ENCODE measurements at regions not wholly inside any gene's neighbourhood (a gene's known extent, or its start where the extent isn't known, plus 50 kb on each side); places are given as distances from the start of the nearest gene placed in this dataset.
"Not testable (repeated sequence)": the region's sequence is repeated elsewhere in the genome, so short reads cannot be mapped to it uniquely, and the experiment has no call there.

DNA sequence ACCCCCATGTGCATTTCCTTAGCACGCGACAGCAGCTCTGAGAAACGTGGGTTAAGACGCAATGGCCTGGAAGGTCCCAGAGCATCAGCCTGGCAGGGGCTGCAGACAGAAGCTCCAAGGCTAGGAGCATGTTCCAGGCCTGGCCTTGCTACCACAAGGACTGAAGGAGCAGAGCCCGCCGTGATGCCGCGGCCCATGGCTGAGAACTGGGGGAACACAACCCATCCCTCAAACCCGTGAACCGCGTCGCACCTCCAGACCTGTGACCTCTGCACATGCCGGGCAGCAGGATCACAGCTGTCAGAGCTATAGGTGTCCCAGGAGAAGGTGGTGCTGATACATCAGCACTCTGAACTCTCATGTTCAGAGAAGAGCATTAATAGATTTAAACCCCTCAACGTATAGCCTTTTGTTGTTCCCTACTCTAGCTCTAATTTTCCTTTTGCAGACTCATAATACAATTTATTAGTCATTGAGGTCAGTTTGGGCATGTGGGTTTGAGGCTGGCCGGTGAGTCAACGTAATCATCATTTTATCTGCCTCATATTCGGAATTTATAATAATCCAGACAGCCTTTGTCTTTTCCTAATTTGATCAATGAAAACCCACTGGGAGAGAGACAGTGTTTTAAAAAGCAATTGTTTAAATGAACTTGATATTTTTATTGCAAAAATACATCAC is 222.5 kb upstream of the TCERG1L start:
- no peak for ATAC-seq

DNA sequence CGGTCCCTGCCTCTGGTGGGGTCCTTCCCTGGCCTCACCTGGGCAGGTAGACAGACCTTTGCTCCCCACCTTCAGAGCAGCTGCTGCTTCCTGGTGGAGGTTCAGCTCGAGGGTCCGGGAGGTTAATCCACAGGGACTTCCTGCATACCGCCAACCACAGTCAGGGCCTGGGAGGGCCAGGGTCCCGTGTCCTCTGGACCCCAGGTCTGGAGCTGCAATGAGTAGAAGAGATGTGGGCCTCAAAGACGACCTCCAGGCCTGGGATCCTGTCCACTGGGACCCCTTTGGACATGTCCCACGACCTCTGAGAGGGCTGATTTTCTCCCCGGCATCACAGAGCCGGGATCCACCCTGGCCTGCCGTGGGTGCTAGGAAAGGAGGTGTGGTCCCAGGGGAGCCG is 223.3 kb upstream of the TCERG1L start:
- no peak for ATAC-seq

DNA sequence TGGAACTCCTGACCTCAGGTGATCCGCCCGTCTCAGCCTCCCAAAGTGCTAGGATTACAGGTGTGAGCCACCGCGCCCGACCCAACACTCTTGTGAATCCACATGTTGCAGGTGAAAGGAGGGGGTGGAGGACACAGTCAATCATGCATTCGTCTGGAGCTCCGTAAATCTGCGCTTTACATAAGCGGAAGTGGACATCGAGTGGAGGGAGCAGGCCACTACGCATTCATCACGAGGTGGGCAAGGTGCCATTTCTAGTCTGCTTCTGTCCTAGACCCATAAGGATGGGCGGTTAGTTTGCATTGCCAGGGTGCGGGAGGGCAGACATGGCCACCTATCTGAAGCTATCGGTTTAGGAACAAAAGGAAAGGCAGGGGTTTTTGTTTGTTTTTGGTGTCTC is 225.2 kb upstream of the TCERG1L start:
- ATAC-seq, result no peak

DNA sequence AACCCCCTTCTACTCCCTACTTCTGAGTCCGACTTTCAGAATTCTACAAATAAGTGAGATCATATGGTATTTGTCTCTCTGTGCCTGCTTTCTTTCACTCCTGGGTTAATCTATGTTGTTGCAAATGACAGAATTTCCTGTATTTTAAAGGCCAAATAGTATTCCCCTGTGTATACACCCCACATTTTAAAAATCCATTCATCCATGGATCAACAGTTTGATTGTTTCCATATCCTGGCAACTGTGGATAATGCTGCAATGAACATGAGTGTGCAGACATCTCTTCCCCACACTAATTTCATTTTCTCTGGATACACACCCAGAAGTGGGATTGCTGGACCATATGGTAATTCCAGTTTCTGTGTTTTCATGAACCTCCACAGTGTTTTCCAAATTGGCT is 225.8 kb upstream of the TCERG1L start:
- no peak for ATAC-seq

DNA sequence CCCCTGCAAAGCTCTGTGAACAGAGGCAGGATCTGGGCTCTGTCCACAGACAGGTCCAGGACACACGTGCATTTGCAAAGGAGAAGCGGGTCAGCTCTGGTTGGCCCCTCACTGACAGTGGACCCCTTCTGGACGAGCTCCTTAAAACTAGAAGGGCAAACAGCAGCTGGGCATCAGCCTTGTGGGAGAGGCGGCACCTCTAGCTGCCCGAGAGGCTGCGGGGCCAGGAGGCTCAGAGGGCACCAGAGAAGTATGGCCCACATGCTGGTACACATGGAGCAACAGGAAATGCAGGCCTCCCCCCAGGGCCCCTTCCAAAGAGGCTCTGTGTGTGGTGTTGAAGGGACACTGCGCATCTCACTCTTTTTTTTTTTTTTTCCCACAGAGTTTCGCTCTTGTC is 233.0 kb upstream of the TCERG1L start:
- no peak for ATAC-seq

DNA sequence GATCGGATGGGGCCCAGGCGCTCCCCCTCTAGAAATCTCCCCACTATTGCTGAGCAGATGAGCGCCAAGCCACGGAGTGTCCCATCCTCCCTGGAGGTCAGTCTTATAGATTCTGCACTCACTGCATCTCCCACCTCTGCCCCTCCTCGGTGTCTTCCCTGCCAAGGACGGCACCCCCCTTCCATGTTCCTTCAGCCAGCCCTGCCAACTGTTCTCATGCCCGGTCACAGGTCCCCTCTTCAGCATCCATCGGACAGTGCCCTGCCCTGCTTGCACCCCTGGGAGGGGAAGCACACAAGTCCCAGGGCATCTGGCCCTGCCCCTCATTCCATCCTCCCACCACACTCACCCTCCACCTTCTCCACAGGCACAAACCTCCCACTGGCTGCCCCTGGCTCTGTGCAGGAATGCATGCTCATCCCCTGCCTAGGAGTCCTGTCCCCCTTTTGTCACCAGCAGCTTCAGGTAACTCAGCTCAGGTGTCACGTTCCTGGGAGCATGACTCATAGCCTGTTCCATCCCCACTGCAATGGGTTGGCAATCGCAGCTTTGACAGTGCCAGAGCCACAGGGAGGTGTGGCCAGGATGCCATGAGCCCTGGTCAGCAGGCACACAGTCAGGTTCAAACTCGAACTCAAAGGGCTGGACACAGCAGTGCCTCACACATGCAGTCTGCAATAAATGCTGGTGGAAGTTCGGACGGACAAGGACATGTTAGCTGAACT is 234.7 kb upstream of the TCERG1L start:
- no peak for ATAC-seq

DNA sequence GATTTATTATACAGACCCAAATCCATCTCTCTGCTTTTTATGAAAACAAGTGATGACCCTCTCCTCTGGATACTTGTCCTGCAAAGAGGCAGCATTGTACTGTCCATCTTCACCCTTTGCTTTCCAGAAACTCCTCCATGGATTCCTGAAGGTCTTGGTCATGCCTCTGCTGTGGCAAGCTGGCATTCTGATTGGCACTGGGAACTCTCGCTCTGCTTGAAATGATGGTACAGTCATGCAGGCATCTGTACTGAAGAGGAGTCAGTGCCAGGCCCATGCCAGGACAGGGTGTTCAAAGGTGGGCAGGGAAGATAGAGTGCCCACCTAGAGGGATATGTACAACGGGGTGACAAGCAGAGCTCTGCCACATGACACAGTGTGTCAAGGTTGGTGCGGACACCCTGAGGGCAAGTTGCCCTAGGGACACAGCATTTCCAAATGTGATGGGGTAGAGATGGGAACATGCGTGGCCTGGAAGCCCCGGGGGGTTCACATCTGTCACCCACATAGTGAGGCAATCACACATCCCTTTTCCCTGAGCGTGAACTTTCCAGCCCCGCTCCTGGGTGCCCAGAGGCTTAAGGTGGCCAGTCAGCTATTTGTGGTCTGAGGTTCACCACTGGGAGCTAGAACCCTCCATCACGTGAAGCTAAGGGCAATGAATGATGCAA is 235.7 kb upstream of the TCERG1L start:
- ATAC-seq, result no peak

DNA sequence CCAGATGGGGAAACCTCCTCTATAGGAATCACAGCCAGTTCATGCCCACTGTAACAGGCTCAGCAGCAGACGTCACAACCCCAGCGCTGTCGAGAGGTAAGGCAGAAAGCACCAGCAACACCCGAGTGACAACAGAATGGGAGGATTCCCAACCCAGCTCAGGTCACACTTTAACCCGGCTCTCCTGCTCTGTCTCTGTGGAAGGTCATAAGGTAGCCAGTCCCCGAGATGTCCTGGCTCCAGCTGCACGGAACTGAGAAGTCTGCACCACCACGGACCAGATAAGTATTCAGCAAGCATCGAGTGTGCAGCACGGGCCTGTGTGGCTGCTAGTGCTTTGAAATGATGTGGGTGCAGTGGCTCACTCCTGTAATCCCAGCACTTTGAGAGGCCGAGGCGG is 236.7 kb upstream of the TCERG1L start:
- no peak for ATAC-seq

DNA sequence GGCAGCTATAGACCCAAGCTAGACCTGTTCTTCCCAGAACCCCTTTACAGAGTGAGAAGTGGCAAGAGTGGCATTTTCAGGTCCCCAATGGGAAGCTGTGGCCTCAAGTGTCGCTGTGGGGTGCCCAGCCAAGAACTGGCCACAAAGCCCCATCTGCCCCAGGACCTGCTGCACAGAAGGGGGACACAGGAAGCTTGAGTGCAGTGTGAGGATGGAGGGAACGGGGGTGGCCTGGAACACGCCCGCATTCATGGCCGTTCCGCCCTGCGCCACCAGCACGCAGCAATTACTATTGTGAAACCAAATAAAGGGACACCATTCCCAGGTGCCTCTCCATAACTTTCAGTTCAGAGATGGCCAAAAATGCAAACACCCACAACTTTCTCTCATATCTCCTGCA is 237.6 kb upstream of the TCERG1L start:
- ATAC-seq, result no peak

DNA sequence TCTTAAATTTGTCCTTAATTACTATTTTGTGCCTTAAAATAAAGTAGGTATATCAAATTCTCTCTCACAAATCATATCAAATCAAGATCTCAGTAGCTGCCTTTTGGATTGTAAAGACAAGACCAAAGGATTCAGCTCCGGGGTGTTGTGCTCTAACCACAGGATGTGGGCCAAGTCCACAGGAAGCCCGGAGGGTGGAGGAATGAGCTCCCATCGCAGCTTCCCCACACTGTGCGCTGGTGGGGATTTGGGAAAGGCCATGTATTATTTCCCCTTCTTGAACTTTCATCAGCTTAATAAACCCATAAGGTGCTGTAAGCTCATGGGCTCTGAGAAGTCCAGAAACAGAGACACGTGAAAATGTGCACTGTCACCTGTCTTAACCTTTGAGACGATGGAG is 241.6 kb upstream of the TCERG1L start:
- ATAC-seq, result no peak

DNA sequence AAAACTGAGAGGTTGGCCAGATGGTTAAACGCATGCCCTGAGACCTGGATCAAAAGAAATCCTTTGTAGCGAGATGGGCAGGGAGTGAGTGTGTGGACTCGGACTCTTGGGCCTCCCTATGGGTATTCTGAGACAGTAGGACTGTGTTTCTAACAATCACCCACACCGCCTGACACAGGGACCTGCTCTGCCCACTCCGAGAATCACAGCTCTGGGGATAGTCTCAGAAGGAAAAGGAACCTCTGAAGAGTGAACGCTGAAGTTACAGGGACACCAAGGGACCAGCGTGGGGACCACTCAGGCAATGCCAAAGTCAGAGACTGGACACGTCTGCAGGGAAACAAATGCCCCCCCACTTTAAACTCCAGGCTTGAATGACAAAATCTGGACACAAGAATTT is 242.1 kb upstream of the TCERG1L start:
- no peak for ATAC-seq

DNA sequence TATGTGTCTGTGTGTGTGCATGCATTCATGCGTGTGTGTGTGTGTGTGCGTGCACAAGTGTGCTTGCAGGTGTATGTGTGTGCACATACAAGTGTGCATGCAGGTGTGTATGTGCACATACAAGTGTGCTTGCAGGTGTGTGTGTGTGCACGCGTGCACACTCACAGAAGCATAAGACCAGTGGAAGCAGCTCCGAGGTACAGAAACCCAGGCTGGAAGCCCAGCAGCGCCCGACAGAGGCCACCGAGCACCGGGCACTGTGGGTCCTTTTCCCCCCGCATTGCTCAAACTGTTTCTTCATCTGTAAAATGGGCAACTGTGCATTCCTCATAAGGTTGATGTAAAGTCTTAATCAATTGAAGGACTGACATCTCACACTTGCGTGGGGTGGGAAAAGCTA is 243.3 kb upstream of the TCERG1L start:
- ATAC-seq, result no peak

DNA sequence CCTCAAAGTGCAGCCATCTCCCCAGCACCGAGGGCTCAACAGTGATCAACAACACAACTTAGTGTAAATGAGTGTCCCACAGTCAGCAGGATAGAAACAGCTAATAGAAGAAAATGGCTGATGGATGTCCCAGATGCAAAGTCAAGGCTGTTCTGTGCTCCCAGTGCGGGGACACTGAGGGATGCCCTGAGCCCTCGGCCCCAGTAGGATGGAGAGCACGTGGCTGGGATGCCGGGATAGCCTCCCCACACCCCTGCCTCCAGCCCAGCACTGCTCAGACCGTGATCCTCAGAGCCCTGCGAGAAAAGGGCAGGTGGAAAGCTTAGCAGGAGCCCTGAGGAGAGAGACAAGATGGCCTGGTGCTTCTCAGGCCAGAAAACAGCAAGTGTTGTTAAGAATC is 243.9 kb upstream of the TCERG1L start:
- no peak for ATAC-seq

DNA sequence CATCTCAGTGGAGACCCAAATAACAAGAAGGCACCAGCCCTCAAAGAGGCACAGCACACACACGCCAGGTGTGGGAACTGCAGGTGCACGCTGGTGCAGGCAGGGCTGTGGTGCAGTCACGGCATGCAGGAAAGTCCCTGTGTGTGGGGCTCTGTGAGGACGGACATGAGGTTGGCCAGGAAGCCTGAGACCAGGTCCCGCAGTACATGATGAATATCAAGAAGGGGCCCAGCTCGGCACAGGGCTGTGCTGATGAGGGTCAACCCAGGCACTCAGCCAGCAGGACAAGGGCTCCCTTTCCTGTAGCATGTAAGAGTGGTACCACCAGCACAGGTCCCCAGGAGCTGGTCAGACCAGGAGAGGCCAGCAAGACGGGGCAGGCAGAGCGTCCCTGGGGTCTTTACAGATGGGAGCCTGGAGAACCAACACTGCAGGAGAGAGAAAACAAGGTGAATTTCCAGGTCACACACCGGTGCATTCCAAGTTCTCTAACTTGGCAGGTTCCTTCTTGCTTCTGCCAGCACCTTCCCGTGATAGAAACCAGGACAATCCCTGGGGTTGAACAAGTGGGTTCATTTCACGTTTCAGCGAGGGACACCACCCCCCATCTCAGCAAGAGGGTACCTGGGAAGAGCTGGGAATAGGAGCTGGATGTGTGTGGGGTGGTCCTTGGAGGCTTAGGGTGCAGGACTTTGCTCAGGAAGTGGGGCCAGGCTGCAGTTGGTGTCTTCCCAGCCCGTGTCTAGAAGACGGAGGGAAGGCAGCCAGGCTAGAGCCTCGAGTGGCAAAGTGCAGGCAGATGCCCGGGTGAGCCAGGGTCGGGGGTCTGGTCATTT is 244.8 kb upstream of the TCERG1L start:
- no peak for ATAC-seq

DNA sequence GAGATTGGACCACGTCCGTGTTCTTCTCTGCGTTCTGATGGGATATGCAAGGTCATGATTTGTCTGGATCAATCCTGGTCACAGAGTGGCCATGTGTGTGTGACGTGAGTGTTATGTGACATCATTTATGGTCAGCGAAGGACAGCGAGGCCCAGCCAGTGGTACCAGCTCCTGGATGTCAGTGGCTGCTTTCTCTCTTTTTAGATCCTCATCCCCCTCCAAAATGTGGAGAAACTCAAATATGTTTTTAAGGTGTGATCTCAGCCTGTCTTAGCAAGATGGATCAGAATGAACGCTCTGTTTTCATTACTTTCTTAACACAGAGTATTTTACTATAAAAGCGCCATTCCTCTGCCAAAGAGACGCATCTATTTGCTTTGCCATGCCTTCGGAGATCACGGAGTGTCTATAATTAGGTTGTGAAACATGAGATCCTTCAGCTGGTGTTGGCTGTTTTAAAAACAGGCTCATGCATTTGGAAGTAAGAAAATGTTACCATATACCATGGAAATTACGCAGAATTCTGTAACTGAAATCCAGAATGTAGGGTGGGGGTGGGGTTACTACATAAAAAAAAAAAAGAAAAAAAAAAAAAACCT is 245.5 kb upstream of the TCERG1L start:
- ATAC-seq, result no peak

DNA sequence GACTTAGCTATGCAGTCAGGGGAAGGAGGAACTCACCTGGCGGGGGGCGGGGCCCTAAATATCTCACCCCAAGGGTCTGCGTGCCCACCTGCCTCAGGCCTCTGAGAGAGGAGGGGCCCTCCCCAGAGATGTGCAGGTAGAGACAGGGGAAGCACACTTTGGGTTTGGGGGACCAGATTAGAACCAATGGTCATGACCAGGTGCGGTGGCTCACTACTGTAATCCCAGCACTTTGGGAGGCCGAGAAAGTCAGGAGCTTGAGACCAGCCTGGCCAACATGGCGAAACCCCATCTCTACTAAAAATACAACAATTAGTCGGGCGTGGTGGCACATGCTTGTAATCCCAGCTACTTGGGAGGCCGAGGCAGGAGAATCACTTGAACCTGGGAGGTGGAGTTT is 246.4 kb upstream of the TCERG1L start:
- not testable (repeated sequence) for ATAC-seq

DNA sequence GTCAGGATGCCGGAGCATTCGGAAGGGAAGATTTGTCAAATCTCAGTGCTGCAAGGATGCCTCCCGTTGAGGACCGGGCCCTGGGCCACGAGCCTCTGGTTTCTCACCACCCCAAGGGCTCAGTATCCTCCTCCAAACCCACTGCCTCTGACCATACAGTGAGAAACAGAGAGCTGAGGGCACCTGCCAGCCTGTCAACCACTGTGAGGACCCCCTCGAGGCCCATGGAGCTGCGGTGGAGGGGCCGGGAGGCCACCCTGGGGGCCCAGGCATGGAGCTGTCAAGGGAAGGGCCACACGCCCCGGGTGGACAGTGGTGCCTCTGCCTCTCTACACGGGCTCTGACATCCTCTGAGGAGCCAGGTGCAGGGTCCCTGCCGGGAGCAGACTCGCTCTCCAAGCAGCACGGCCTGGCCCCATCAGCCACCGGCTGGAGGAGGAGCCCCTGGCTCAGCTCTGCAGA is 248.0 kb upstream of the TCERG1L start:
- no peak for ATAC-seq

DNA sequence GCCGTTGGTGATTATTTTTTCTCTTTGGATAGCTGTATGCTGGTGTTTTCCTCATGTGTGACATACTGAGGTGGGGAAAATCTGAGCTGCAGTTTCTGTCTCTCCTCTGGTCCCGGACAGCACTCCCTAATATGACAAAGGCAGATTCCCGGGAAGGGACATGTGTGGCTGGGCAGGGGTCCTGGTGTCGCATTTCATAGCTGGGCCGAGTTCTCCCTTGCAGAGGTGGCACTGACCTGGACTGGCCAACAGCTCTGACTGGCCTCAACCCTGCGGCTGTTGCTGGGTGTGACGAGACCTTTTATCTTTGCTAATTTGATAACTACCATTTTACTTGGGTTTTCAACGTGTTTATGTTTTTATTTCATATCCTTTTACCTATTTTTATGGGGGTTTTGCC is 248.6 kb upstream of the TCERG1L start:
- ATAC-seq, result no peak

DNA sequence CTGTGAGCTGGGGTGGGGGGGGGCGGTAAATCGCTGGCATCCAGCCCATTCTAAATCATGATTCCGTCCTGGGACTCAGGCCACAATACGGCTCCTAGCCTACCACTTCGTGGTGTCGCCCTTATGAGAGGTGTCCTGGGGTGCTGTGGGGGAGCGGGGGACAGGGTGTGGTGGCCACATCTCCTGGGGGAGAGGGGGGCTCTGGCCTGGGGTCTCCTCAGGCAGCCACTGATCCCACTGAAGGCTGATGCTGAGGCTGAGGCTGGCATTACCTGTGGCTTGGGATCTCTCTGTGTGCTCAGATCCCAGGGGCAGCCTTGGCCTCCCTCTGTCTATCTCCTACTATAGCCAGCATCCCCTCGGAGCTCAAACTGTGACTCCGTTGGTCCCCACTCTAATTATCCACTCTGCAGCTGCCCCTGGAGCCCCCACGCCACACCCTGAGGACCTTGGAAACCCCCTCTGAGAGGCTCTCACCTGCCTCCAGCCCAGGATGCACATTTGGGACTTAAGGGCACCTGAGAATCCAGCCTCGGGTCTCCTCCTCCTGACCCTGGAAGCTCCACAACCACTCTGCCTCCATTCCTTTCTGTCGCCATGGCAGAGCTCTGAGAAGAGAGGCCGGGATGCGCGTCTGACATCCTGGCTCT is 249.3 kb upstream of the TCERG1L start:
- no peak for ATAC-seq

DNA sequence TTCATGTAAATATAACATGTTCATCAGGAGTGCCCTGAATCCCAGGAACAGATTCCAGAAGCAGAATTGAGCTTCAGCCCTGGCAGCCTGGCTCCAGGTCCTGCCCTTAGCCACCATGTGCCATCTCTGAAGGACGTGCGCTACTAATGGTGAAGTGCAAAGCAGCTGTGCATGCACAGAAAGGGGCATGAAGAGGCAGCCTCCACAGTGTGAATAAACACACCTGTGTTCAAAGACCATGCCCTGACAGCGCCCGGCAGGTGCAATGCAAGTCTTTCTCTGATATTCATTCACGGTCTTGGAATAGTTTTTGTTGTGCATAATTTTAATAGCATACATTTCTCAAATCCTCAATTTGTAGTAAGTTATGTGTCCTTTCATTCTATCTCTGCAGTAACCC is 250.4 kb upstream of the TCERG1L start:
- no peak for ATAC-seq

DNA sequence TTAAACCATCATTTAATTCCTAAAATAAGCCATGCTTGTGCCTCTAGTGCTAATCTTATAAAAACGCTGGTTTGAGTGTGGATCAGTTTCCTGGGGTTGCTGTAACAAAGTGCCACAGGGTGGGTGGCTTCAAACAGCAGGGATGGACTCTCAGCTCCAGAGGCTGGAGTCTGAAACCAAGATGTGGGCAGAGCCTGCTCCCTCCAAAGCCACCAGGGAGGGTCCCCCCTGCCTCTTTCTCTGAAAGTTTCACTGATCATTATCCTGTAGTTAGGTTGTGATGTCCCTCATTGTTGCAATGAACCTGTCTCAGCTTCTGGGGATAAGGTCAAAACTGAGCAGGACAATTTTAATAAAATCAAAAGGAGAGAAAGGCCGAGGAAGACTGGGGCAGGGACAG is 251.9 kb upstream of the TCERG1L start:
- ATAC-seq, result no peak

All from activated CD4-positive, CD25-positive, alpha-beta regulatory T cell treated with anti-CD3 and anti-CD28 coated beads, Interleukin-2, amount 50 U/mL, for 24 hours (primary cell).